K562 (cell line): ENCODE measurements at regions not wholly inside any gene's neighbourhood (a gene's known extent, or its start where the extent isn't known, plus 50 kb on each side); places are given as distances from the start of the nearest gene placed in this dataset.

Source experiments
- ARID3A ChIP-seq: IDR thresholded peaks from 2 replicates; pipeline ENCODE4 v1.6.1; 2012; ENCODE audit warnings: low read depth, low read length, improper control_type of control experiment, borderline replicate concordance
- CREB1 ChIP-seq, 2 experiments: sonication (generic) in 1 of 2; formaldehyde crosslinking in 1 of 2; IDR thresholded peaks; 2 replicates each; pipeline versions ENCODE4 v1.6.1 to v1.8.0; 2012 to 2022; ENCODE audit warnings: inconsistent platforms in 1 of 2, mild to moderate bottlenecking in 1 of 2, missing genetic modification reagents in 1 of 2, moderate library complexity in 1 of 2
- LEF1 ChIP-seq: fragments of 450-650 bp; IDR thresholded peaks from 2 replicates; pipeline ENCODE4 v1.6.1; 2016; ENCODE audit warnings: mild to moderate bottlenecking
- NFATC3 ChIP-seq: fragments of 450-650 bp; IDR thresholded peaks from 2 replicates; pipeline ENCODE4 v1.6.1; 2017; ENCODE audit warnings: mild to moderate bottlenecking
- ZNF707 ChIP-seq: fragments of 250-450 bp; sonication (Bioruptor Pico); conservative IDR thresholded peaks from 2 replicates; pipeline ENCODE4 v1.8.0; 2022; ENCODE audit warnings: inconsistent platforms, mild to moderate bottlenecking, moderate library complexity
- TF ChIP-seq, protein P1 (sequence below): fragments of 450-650 bp; IDR thresholded peaks from 2 replicates; pipeline ENCODE4 v1.6.1; 2017; ENCODE audit warnings: mild to moderate bottlenecking, moderate library complexity
- TF ChIP-seq, protein P2 (sequence below): fragments of 450-650 bp; IDR thresholded peaks from 2 replicates; pipeline ENCODE4 v1.6.1; 2018; ENCODE audit warnings: mild to moderate bottlenecking, low read depth; ENCODE audit not compliant: partially characterized antibody

DNA sequence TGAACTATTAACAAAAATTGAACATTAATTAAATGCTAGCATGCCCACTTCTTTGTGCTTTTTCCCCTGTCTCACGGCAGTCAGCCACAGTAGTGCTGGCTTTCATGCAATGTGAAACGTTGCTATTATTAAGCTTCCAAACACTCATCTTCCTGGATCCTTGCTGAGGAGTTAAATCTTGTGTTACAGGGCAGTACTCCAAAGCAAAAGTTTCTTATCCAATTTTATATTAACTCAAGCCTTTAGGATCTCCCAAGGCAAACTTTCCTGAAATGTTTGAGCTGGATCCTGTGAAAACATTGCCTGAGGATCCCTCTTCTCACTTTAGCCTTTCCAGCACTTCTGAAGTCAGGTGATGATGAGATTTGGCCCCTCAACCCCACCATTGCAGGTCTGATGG is 1454.8 kb downstream of the FSTL5 start (continued):
- TF ChIP-seq ARID3A = no peak
- no peak for TF ChIP-seq ZNF707 (CRISPR knock-in tag)
- TF ChIP-seq NFATC3 = no peak
- TF ChIP-seq, protein P1, sequence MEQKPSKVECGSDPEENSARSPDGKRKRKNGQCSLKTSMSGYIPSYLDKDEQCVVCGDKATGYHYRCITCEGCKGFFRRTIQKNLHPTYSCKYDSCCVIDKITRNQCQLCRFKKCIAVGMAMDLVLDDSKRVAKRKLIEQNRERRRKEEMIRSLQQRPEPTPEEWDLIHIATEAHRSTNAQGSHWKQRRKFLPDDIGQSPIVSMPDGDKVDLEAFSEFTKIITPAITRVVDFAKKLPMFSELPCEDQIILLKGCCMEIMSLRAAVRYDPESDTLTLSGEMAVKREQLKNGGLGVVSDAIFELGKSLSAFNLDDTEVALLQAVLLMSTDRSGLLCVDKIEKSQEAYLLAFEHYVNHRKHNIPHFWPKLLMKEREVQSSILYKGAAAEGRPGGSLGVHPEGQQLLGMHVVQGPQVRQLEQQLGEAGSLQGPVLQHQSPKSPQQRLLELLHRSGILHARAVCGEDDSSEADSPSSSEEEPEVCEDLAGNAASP = no peak
- TF ChIP-seq LEF1 = no peak
- no peak for TF ChIP-seq CREB1 (IDR thresholded peaks at IDR 0.05)
- TF ChIP-seq CREB1 (CRISPR knock-in tag; IDR thresholded peaks at IDR 0.05) = no peak
- TF ChIP-seq, protein P2, sequence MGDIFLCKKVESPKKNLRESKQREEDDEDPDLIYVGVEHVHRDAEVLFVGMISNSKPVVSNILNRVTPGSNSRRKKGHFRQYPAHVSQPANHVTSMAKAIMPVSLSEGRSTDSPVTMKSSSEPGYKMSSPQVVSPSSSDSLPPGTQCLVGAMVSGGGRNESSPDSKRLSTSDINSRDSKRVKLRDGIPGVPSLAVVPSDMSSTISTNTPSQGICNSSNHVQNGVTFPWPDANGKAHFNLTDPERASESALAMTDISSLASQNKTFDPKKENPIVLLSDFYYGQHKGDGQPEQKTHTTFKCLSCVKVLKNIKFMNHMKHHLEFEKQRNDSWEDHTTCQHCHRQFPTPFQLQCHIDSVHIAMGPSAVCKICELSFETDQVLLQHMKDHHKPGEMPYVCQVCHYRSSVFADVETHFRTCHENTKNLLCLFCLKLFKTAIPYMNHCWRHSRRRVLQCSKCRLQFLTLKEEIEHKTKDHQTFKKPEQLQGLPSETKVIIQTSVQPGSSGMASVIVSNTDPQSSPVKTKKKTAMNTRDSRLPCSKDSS = no peak
